Neuron (in vitro differentiated cells): ENCODE measurements at regions not wholly inside any gene's neighbourhood (a gene's known extent, or its start where the extent isn't known, plus 50 kb on each side); places are given as distances from the start of the nearest gene placed in this dataset.
"Not testable (repeated sequence)": the region's sequence is repeated elsewhere in the genome, so short reads cannot be mapped to it uniquely, and the experiment has no call there.

Experiments used
- H2AFZ ChIP-seq: one replicate; pipeline ENCODE4 v1.6.1; 2013; ENCODE audit warnings: low read depth, mild to moderate bottlenecking, inconsistent platforms, low read length, moderate library complexity
- H3K27me3 ChIP-seq: one replicate; pipeline ENCODE4 v1.6.1; 2013; ENCODE audit warnings: low read length; ENCODE audit not compliant: insufficient read depth
- H3K36me3 ChIP-seq: one replicate; pipeline ENCODE4 v1.6.1; 2013; ENCODE audit warnings: low read length; ENCODE audit not compliant: insufficient read depth
- H3K4me1 ChIP-seq: one replicate; pipeline ENCODE4 v1.6.1; 2013; ENCODE audit warnings: low read length; ENCODE audit not compliant: insufficient read depth
- H3K4me3 ChIP-seq: 2 replicates; pipeline ENCODE4 v1.5.1; 2013; ENCODE audit warnings: mild to moderate bottlenecking, low read length, moderate library complexity
- H3K9me3 ChIP-seq: one replicate; pipeline ENCODE4 v1.6.1; 2013; ENCODE audit warnings: low read length

DNA sequence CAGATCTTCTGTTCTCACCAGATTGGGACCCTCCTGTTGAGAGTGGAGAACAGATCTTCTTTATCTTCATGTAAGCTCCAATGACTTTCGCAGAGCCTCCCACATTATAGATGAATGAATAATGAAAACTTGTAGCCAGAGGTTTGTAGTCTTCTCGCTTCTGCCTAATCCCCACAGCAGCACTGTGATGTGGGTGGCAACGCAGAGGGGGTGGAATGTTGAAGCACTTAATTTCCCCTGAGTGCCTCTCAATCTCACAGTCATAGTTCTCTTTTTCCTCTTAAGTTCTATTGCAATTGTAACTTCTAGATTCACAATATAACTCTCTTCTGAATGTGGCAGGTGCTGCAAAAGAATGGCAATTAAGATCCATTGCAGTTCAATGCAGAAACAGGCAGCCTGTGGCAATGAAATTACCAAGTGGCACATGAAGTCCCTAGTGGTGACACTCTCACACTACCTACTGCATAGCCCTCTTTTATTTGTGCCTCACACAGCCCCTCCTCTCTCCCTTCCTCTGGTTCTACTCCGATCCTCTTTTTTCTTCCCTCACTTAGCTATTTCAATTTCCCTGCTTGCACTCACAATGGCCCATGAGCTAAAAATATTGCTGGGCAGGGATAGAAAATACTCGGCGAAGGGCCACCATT lies 281.9 kb downstream of the UBE3D start:
- no peaks in the 10 kb centered on the region for H3K36me3 ChIP-seq
- H3K27me3 ChIP-seq = no peaks in the 10 kb centered on the region
- no peaks in the 10 kb centered on the region for H3K9me3 ChIP-seq
- no peak overlapping the region for H3K4me3 ChIP-seq
- peaks cover 11% of the 10 kb centered on the region for H3K4me1 ChIP-seq
- no peak overlapping the region for H2AFZ ChIP-seq

DNA sequence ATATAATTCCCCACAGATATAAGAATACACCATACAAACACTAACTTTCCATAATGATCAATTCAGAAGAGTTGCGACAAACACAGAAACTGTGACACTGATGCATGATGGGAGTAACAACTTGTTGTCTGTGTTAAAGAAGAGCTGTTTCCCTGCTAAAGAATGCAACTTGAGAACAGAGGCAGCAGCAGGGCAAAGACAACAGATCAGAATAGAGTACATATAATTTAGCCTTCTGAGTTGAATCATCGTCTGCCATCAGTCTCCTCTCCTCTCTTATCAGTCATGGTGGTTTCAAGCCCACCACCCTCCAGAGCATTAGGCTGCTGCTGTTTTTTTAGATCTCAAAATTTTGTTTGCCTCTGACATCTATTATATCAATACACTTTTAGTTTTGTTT lies 280.4 kb downstream of the UBE3D start:
- Histone ChIP-seq H3K36me3 (no peaks in the 10 kb centered on the region), H3K4me1 (no peaks in the 10 kb centered on the region)

DNA sequence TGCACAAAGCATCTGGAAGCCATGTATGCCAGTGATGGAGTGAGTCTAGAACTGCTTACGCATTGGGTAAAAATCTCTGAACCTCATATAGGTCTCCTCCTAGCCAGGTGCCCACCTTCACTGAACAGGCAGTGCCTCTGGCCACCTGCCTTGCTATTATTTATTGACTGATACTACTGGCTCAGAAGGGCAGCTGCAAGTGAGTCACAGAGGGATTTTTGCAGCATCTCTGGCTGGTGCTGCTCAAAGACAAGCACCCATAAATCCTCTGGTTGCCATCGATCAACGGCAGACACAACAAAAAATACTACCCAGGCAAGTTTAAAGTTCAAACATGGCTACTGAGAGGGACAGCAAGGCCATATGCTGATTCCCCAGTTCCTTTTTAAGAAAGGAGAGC lies 279.4 kb downstream of the UBE3D start:
- Histone ChIP-seq H2AFZ (no peak overlapping the region), H3K9me3 (no peaks in the 10 kb centered on the region), H3K4me1 (no peaks in the 10 kb centered on the region), H3K36me3 (no peaks in the 10 kb centered on the region), H3K4me3 (no peak overlapping the region), H3K27me3 (no peaks in the 10 kb centered on the region)

More for the DNA sequence above, 280.4 kb downstream of the UBE3D start:
- Histone ChIP-seq H2AFZ (no peak overlapping the region), H3K4me3 (no peak overlapping the region), H3K27me3 (no peaks in the 10 kb centered on the region), H3K9me3 (no peaks in the 10 kb centered on the region)

DNA sequence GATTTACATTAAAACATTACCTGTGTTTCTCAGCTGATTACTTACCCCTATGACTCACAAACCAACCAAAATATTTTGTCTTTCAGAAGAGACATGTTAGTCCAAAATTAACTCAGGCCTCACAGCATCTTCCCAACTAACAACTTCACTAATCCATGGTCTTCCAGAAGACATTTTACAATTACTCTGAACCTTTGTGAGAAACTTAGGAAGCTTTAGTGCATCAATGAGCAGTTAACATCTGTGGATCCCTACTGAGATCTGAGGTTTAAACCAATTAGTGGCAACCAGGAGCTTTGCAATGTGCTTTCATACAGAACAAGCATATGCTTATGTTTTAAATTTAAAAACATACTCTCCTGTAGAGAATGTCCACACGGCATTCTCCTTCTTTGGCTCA lies 269.7 kb downstream of the UBE3D start:
- H3K27me3 ChIP-seq = no peaks in the 10 kb centered on the region
- no peaks in the 10 kb centered on the region for H3K4me1 ChIP-seq
- H2AFZ ChIP-seq = no peak overlapping the region
- H3K9me3 ChIP-seq = no peaks in the 10 kb centered on the region
- no peak overlapping the region for H3K4me3 ChIP-seq
- no peaks in the 10 kb centered on the region for H3K36me3 ChIP-seq

DNA sequence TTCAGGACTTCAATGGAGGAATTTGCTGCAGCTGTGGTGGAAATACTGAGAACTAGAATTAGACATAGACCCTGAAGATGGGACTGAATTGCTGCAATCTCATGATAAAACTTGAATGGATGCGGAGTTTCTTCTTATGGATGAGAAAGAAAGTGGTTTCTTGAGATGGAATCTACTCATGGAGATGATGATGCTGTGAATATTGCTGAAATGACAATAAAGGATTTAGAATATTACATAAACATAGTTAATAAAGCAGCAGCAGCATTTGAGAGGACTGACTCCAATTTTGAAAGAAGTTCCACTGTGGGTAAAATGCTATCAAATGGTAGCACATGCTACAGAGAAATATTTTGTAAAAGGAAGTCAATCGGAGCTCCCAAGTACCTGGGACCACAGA lies 264.6 kb downstream of the UBE3D start:
- H3K4me1 ChIP-seq = no peaks in the 10 kb centered on the region

DNA sequence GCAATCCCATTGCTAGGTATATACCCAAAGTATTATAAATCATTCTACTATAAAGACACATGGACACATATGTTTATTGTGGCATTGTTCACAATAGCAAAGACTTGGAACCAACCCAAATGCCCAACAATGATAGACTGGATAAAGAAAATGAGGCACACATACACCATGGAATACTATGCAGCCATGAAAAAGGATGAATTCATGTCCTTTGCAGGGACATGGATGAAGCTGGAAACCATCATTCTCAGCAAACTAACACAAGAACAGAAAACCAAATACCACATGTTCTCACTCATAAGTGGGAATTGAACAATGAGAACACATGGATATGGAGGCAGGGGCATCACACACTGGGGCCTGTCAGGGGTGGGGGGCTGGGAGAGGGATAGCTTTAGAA lies 249.4 kb downstream of the UBE3D start:
- not testable (repeated sequence) for H3K4me1 ChIP-seq, H3K9me3 ChIP-seq, H3K36me3 ChIP-seq, H3K27me3 ChIP-seq, H3K4me3 ChIP-seq, H2AFZ ChIP-seq

More for the DNA sequence above, 264.6 kb downstream of the UBE3D start:
- Histone ChIP-seq H2AFZ (no peak overlapping the region), H3K27me3 (no peaks in the 10 kb centered on the region), H3K4me3 (no peak overlapping the region), H3K9me3 (no peaks in the 10 kb centered on the region), H3K36me3 (no peaks in the 10 kb centered on the region)

DNA sequence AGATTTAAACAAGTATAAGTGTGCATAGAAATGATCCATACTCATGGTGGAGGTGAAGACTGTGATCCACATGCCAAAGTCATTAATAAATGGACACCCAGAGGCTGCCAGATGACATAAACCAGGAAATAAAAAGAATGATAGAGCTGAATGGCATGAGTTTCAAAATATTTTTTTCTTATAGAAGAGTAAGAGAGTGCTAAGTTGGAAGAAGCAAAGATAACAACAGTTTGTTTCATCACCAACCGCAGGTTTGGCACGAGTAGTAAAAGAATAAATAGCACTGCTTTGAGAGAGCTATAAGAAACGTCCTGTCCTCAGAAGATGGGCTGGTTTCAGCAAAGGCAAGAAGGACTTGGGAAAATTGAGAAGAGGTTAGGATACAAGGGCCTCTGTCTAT lies 246.9 kb downstream of the UBE3D start:
- no peak overlapping the region for H2AFZ ChIP-seq
- H3K27me3 ChIP-seq = no peaks in the 10 kb centered on the region
- no peaks in the 10 kb centered on the region for H3K4me1 ChIP-seq

DNA sequence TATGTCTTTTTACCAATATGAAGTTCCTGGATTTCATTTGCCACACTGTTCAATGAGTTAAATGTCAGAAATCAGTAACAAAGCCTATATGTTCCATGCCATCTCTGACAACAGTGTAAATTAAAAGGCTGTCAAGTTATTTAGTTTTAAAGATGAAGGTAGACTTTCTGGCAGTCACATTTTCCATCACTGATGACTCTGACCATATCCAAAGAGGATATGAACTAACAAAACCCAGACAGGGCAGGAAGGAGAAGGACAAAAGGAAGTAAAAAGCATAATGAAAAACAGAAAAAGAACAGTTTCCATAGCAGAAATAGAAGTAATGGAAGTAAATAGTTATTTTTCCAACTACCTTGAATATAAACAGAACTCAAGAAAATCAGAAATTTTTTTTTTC lies 242.3 kb downstream of the UBE3D start:
- Histone ChIP-seq H3K4me3 (no peak overlapping the region), H3K27me3 (no peaks in the 10 kb centered on the region), H3K4me1 (no peaks in the 10 kb centered on the region), H3K9me3 (no peaks in the 10 kb centered on the region), H2AFZ (no peak overlapping the region), H3K36me3 (no peaks in the 10 kb centered on the region)

More for the DNA sequence above, 246.9 kb downstream of the UBE3D start:
- Histone ChIP-seq H3K4me3 (no peak overlapping the region), H3K9me3 (no peaks in the 10 kb centered on the region), H3K36me3 (no peaks in the 10 kb centered on the region)

DNA sequence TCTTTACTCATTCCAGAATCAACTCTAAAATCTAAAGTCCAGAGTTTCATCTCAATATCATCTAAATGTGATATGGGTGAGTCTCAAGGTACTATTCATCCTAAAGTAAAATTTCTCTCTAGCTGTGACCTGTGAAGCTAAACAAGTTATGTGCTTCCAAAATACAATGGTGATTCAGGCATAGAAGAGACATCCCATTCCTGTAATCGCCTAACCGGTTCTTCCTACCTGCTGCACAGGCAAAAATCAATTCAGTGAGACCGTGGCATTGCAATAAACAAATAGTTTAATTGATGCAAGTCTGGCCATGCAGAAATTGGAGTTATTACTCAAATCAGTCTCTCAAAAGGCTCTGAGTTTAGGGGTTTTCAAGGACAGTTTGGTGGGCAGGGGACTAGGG lies 232.8 kb downstream of the UBE3D start:
- no peaks in the 10 kb centered on the region for H3K4me1 ChIP-seq
- no peak overlapping the region for H2AFZ ChIP-seq
- no peak overlapping the region for H3K4me3 ChIP-seq
- no peaks in the 10 kb centered on the region for H3K27me3 ChIP-seq
- no peaks in the 10 kb centered on the region for H3K9me3 ChIP-seq
- no peaks in the 10 kb centered on the region for H3K36me3 ChIP-seq

DNA sequence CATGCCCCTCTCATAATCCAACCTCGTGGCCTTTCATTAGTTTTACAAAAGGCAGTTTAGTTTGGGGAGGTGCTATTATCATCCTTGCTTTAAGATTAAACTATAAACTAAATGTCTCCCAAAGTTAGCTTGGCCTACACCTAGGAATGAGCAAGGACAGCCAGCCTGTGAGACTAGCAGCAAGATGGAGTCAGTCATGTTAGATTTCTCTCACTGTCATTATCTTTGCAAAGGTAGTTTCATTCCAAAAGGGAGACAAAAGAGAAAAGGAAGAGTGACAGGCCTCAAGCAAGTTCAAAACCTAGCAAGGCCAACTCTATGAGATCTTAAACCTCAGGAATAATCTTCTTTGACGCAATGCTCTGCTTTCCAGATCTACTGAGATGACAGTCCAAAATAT lies 232.2 kb downstream of the UBE3D start:
- Histone ChIP-seq H3K27me3 (no peaks in the 10 kb centered on the region), H3K9me3 (no peaks in the 10 kb centered on the region), H2AFZ (no peak overlapping the region), H3K36me3 (no peaks in the 10 kb centered on the region), H3K4me3 (no peak overlapping the region), H3K4me1 (no peaks in the 10 kb centered on the region)

DNA sequence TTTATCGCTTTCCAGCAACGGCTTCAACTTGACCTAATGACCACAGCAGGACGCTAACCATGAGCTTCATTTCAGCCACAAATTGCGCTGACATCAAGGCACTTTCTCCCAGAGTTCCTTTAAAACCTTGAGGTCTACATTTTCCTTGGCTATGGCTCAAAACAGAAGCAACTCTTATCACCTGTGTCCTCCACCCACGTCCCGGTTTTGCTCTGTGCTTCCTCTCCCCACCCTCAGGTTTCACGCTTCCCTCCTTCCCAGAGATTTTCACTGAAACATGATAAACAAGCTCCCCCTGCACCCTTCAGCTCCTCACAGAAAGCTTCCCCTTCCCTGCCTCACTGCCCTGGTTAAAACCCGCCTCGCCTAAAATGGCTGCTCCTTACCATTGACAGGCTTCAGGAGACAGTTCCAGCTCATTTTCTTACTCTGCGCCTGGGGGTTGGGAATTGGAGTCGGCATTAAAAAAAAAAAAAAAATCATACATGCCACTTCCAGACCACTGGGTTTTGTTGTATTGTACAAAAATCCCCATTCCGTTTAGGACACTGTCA lies 229.5 kb downstream of the UBE3D start:
- no peaks in the 10 kb centered on the region for H3K9me3 ChIP-seq
- no peaks in the 10 kb centered on the region for H3K4me1 ChIP-seq
- no peaks in the 10 kb centered on the region for H3K27me3 ChIP-seq
- H2AFZ ChIP-seq = no peak overlapping the region
- H3K4me3 ChIP-seq = no peak overlapping the region
- no peaks in the 10 kb centered on the region for H3K36me3 ChIP-seq

DNA sequence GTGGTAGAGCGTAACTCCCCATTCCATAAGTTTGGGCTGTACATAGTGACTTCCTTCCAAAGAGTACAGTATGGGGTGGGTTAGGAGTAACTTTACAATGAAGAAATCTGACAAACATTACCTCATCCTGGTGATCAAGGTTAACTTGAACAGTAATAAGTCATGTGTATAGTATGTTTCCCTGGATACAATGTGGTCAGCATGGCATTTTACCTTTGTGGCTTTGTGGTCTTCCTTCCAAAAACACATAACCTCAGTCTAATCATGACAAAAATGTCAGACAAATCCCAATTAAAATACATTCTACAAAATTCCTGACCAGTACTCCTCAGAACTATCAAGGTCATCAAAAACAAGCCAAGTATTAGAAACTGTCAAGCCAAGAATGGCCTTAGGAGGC lies 225.1 kb downstream of the UBE3D start:
- H3K9me3 ChIP-seq = no peaks in the 10 kb centered on the region
- no peaks in the 10 kb centered on the region for H3K27me3 ChIP-seq
- H3K4me1 ChIP-seq = no peaks in the 10 kb centered on the region
- H2AFZ ChIP-seq = no peak overlapping the region
- H3K36me3 ChIP-seq = no peaks in the 10 kb centered on the region
- H3K4me3 ChIP-seq = no peak overlapping the region

DNA sequence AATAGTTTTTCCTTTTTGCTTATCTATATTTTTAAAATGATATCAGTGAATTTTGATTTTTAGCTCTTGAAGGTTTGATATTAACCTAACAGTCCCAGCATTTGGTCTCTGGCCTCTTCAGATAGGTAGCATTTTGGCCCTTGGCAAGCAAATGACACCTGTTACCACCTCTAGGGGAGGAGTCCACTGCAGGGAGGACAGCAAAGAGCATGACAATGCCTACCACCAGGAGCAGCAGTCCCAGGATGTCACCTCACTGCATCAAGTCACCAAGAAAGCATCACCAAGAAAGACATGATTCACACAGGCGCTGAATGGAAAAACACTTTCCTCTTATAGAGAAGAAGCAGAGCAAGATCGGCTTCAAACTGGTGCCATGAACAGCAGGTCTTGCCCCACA lies 224.3 kb downstream of the UBE3D start:
- no peaks in the 10 kb centered on the region for H3K4me1 ChIP-seq
- H3K9me3 ChIP-seq = no peaks in the 10 kb centered on the region
- H2AFZ ChIP-seq = no peak overlapping the region
- no peaks in the 10 kb centered on the region for H3K27me3 ChIP-seq
- no peak overlapping the region for H3K4me3 ChIP-seq
- no peaks in the 10 kb centered on the region for H3K36me3 ChIP-seq
